ENCODE measurements at regions not wholly inside any gene's neighbourhood (a gene's known extent, or its start where the extent isn't known, plus 50 kb on each side); places are given as distances from the start of the nearest gene placed in this dataset.

DNA sequence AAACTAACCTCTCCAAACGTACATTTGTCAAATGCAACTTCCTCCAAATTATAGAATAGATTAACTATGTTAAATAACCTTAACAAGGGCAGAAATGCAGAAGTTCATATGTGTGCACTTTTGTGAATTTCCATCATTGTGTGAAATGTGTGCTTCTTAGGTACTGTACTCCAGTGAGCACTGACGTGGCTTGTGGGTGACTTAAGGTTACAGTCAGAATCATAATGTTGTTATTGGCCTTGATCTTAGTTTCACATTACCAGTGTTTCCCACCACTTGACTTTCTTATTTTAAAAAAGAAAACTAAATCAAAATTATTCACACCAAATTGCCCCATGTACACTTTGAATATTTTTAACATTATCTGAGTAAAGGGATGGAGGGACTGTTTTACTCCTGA lies 155.1 kb upstream of the FZD8 start:
- TF ChIP-seq ZFX (IDR thresholded peaks at IDR 0.05) (no peak), CTCF (conservative IDR thresholded peaks at IDR 0.05) (no peak)
- H3K27ac ChIP-seq, result no peak overlapping the region

- H3K27ac ChIP-seq, result no peak overlapping the region
- TF ChIP-seq ZFX (IDR thresholded peaks at IDR 0.05) (no peak), CTCF (conservative IDR thresholded peaks at IDR 0.05) (no peak)
These were observed 153.2 kb upstream of the FZD8 start for GRCh38 chr10:35795131-35795824.

DNA sequence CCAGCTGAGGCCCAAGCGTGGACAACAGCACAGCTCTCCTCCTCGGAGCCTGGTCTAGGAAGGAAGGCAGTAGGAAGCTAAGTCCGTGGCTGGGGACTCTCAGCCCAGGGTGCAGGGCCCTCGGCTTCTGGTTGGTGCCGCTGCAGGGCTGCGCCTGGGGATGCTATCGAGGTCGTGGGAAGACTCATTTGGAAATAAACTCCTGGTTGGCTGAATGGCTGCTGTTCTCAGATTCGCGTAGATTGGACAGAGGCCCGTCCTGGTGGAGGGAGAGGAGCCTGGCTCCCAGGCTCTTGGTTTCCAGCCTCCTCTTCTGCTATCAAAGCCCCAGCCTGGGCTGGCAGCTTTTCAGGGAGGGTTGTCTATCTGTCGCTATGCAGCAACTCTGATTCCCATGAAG lies 152.6 kb upstream of the FZD8 start:
- TF ChIP-seq ZFX (IDR thresholded peaks at IDR 0.05) (no peak), CTCF (conservative IDR thresholded peaks at IDR 0.05) (no peak)

GRCh38 chr10:35792291-35792690 lies 150.2 kb upstream of the FZD8 start:
- TF ChIP-seq CTCF (conservative IDR thresholded peaks at IDR 0.05), result no peak
- TF ChIP-seq ZFX (IDR thresholded peaks at IDR 0.05), result no peak
- H3K27ac ChIP-seq, result no peak overlapping the region

More for the DNA sequence above, 152.6 kb upstream of the FZD8 start:
- H3K27ac ChIP-seq, result no peak overlapping the region

GRCh38 chr10:35789996-35790395 lies 147.9 kb upstream of the FZD8 start:
- TF ChIP-seq CTCF (conservative IDR thresholded peaks at IDR 0.05) (no peak), ZFX (IDR thresholded peaks at IDR 0.05) (no peak)
- H3K27ac ChIP-seq, result no peak overlapping the region

DNA sequence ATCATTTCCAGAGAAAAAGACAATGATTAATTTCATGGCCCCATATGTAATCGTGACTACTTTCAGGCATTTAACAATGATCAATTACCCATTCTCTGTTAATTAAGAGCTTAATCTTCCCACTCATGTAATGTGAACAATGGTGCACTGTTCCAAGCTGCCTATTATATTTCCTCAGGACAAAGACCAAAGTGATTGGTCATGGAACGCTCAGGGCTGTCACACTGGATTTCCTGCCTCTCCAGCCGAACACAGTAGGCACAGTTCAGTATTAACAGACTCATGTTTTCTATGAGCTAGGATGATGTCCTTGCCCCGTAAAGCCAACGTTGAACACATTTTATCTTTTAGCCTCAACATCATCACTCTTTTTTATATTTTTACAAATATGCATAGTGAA lies 142.7 kb upstream of the FZD8 start:
- TF ChIP-seq ZFX (IDR thresholded peaks at IDR 0.05) (no peak), CTCF (conservative IDR thresholded peaks at IDR 0.05) (no peak)

DNA sequence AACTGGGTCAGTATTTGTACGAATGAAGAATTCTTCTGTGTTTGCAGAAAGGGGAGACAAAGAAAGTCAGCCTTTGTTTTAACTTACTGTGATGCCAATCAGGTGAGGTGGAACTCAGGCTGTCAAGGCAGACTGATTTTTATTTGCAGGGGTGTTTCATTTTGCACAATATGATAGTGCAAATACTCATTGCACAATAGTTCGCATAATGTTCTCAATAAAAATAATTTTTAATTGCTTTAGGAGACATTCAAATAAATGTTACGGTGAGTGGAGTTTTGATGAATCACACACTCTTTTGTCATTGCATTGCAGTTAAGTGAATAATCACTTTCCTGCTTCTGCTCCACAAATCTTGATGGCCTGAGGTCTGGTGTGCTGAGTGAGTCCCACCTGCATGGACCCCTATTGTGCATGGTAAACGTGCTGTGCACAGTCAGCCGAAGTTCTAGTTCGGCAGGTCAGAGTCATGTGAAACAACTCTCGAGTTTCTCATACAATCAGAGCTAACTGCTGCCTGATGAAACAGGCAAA lies 141.3 kb upstream of the FZD8 start:
- TF ChIP-seq CTCF (conservative IDR thresholded peaks at IDR 0.05) (no peak), ZFX (IDR thresholded peaks at IDR 0.05) (no peak)
- H3K27ac ChIP-seq, result no peak overlapping the region

More for the DNA sequence above, 142.7 kb upstream of the FZD8 start:
- no peak overlapping the region for H3K27ac ChIP-seq

Data from C4-2B (cell line).